SK-N-SH (cell line): ENCODE measurements at regions not wholly inside any gene's neighbourhood (a gene's known extent, or its start where the extent isn't known, plus 50 kb on each side); places are given as distances from the start of the nearest gene placed in this dataset.
"Not testable (repeated sequence)": the region's sequence is repeated elsewhere in the genome, so short reads cannot be mapped to it uniquely, and the experiment has no call there.

Experiments used
- CTCF ChIA-PET: fragments of 300-600, 350-600 bp; formaldehyde crosslinking; extraction: SDS; loops from one replicate; lab custom pipeline; 2021; lab: Yijun Ruan, JAX
- POLR2A ChIA-PET: fragments of 350-600 bp; sonication (Branson Sonifier 250); formaldehyde crosslinking; extraction: SDS; loops from one replicate; lab custom pipeline; 2020; ENCODE audit warnings: antibody characterized with exemption, inconsistent platforms; lab: Yijun Ruan, JAX
- DNase-seq: peaks from one replicate; pipeline ENCODE4 v3.0.0; 2012
- H2AFZ ChIP-seq: fragments of 200-600 bp; sonication (generic); 2 replicates; pipeline ENCODE4 v1.8.1; 2016; ENCODE audit warnings: antibody characterized with exemption, mild to moderate bottlenecking, low read depth
- H3F3A ChIP-seq: fragments of 200-600 bp; sonication (generic); replicated peaks from 2 replicates; pipeline ENCODE3; 2016; ENCODE audit warnings: antibody characterized with exemption, mild to moderate bottlenecking; ENCODE audit not compliant: insufficient read depth
- H3K27ac ChIP-seq, 2 experiments: fragments of 200-500 bp in 1 of 2; fragments of 200-600 bp in 1 of 2; sonication (Bioruptor generic) in 1 of 2; sonication (generic), shearing (Covaris generic) in 1 of 2; 2 replicates each; pipeline versions ENCODE4 v1.5.1 to v1.6.1; 2014 to 2016; ENCODE audit warnings: low read depth in 2 of 2, inconsistent platforms in 1 of 2, low read length in 1 of 2, mild to moderate bottlenecking in 1 of 2, mixed read lengths in 1 of 2
- H3K27me3 ChIP-seq: fragments of 200-600 bp; sonication (generic), shearing (Covaris generic); 2 replicates; pipeline ENCODE4 v1.6.1; 2016; ENCODE audit warnings: mixed run types; ENCODE audit not compliant: insufficient read depth
- H3K36me3 ChIP-seq, 2 experiments: fragments of 200-500 bp in 1 of 2; fragments of 200-600 bp in 1 of 2; sonication (Bioruptor generic) in 1 of 2; sonication (generic) in 1 of 2; replicated peaks in 1 of 2; 2 replicates each; pipeline versions ENCODE3 to v1.5.1; 2014 to 2016; ENCODE audit warnings: low read length in 1 of 2, mild to moderate bottlenecking in 1 of 2; ENCODE audit not compliant: insufficient read depth in 2 of 2, control insufficient read depth in 1 of 2
- H3K4me1 ChIP-seq, 2 experiments: fragments of 200-500 bp in 1 of 2; fragments of 200-600 bp in 1 of 2; sonication (Bioruptor generic) in 1 of 2; sonication (generic), shearing (Covaris generic) in 1 of 2; 2 replicates each; pipeline versions ENCODE4 v1.5.1 to v1.6.1; 2014 to 2016; ENCODE audit warnings: low read depth in 1 of 2, low read length in 1 of 2, mixed run types in 1 of 2; ENCODE audit not compliant: insufficient read depth in 2 of 2, control insufficient read depth in 1 of 2
- H3K4me2 ChIP-seq: fragments of 200-600 bp; sonication (generic), shearing (Covaris generic); 2 replicates; pipeline ENCODE4 v1.6.1; 2017; ENCODE audit warnings: mixed run types
- H3K4me3 ChIP-seq, 2 experiments: fragments of 200-500 bp in 1 of 2; fragments of 200-600 bp in 1 of 2; sonication (Bioruptor generic) in 1 of 2; sonication (generic), shearing (Covaris generic) in 1 of 2; 2 replicates each; pipeline versions ENCODE4 v1.5.1 to v1.8.1; 2014 to 2016; ENCODE audit warnings: low read depth in 2 of 2, inconsistent platforms in 1 of 2, low read length in 1 of 2, mild to moderate bottlenecking in 1 of 2, mixed read lengths in 1 of 2, moderate library complexity in 1 of 2
- H3K79me2 ChIP-seq: fragments of 200-600 bp; sonication (generic); 2 replicates; pipeline ENCODE4 v1.8.1; 2017; ENCODE audit warnings: mild to moderate bottlenecking; ENCODE audit not compliant: insufficient read depth
- H3K9ac ChIP-seq: fragments of 200-600 bp; sonication (generic); 2 replicates; pipeline ENCODE4 v1.6.1; 2017; ENCODE audit warnings: mixed run types
- H3K9me2 ChIP-seq: fragments of 200-600 bp; sonication (generic); 2 replicates; pipeline ENCODE4 v1.6.1; 2017; ENCODE audit warnings: mixed run types
- H3K9me3 ChIP-seq: fragments of 200-600 bp; sonication (generic); 2 replicates; pipeline ENCODE4 v1.6.1; 2017; ENCODE audit warnings: mixed run types, mild to moderate bottlenecking, moderate library complexity
- H4K20me1 ChIP-seq: fragments of 200-600 bp; sonication (generic); 2 replicates; pipeline ENCODE4 v1.6.1; 2017; ENCODE audit warnings: mild to moderate bottlenecking, mixed run types; ENCODE audit not compliant: insufficient read depth
- ELF1 ChIP-seq: IDR thresholded peaks from 2 replicates; pipeline ENCODE4 v1.4.0; 2012
- EZH2phosphoT487 ChIP-seq: fragments of 200-600 bp; sonication (generic); IDR thresholded peaks from 2 replicates; pipeline ENCODE4 v1.6.1; 2017; ENCODE audit warnings: low read depth, mixed run types, mild to moderate bottlenecking, antibody characterized with exemption, moderate library complexity, borderline replicate concordance
- FOSL2 ChIP-seq: IDR thresholded peaks from 2 replicates; pipeline ENCODE4 v1.4.0; 2012; ENCODE audit warnings: low read depth, mild to moderate bottlenecking, moderate library complexity, borderline replicate concordance
- FOXJ3 ChIP-seq: sonication (generic); formaldehyde crosslinking; IDR thresholded peaks from 2 replicates; pipeline ENCODE4 v1.5.1; 2020; ENCODE audit warnings: mild to moderate bottlenecking, missing genetic modification reagents
- GABPA ChIP-seq: IDR thresholded peaks from 2 replicates; pipeline ENCODE4 v1.4.0; 2012; ENCODE audit warnings: low read depth, mild to moderate bottlenecking
- NRF1 ChIP-seq: IDR thresholded peaks from 2 replicates; pipeline ENCODE4 v1.6.1; 2012; ENCODE audit warnings: low read depth, mild to moderate bottlenecking, low read length
- POLR2AphosphoS5 ChIP-seq: IDR thresholded peaks from 2 replicates; pipeline ENCODE4 v1.6.1; 2012; ENCODE audit warnings: low read depth, low read length
- RCOR1 ChIP-seq: fragments of 150-350 bp; IDR thresholded peaks from 2 replicates; pipeline ENCODE4 v1.6.1; 2017; ENCODE audit warnings: antibody characterized with exemption, low read length
- SIN3A ChIP-seq: IDR thresholded peaks from 2 replicates; pipeline ENCODE4 v1.6.1; 2012; ENCODE audit warnings: low read depth, mild to moderate bottlenecking, low read length, moderate library complexity, borderline replicate concordance
- SMC3 ChIP-seq: IDR thresholded peaks from 2 replicates; pipeline ENCODE4 v1.6.1; 2012; ENCODE audit warnings: low read depth, low read length, improper control_type of control experiment
- TAF1 ChIP-seq: IDR thresholded peaks from 2 replicates; pipeline ENCODE4 v1.6.1; 2012; ENCODE audit warnings: low read depth, mild to moderate bottlenecking, low read length, moderate library complexity, borderline replicate concordance
- TEAD4 ChIP-seq: IDR thresholded peaks from 2 replicates; pipeline ENCODE4 v1.4.0; 2012; ENCODE audit warnings: mild to moderate bottlenecking, borderline replicate concordance; ENCODE audit not compliant: insufficient read depth
- YY1 ChIP-seq: IDR thresholded peaks from 2 replicates; pipeline ENCODE4 v1.4.0; 2012; ENCODE audit warnings: low read depth, mild to moderate bottlenecking
- WGBS: methylation state at CpG from one replicate; pipeline ENCODE4 v1.1.6; 2017; ENCODE audit warnings: low lambda C conversion rate; 5-methylcytosine and 5-hydroxymethylcytosine counted together
- TF ChIP-seq, protein P1 (sequence below): IDR thresholded peaks from 2 replicates; pipeline ENCODE4; 2012
- TF ChIP-seq, protein P2 (sequence below): fragments of 150-350 bp; IDR thresholded peaks from 2 replicates; pipeline ENCODE4 v1.6.1; 2016; ENCODE audit warnings: mild to moderate bottlenecking, low read depth, low read length
- TF ChIP-seq, protein P3 (sequence below): fragments of 150-350 bp; IDR thresholded peaks from 2 replicates; pipeline ENCODE4 v1.6.1; 2017; ENCODE audit warnings: antibody characterized with exemption, low read length, low read depth, borderline replicate concordance
- TF ChIP-seq, protein P4 (sequence below): IDR thresholded peaks from 2 replicates; pipeline ENCODE4 v1.4.0; 2012; ENCODE audit warnings: low read depth, borderline replicate concordance
- TF ChIP-seq, protein P5 (sequence below): IDR thresholded peaks from 2 replicates; pipeline ENCODE4 v1.4.0; 2012; ENCODE audit warnings: low read depth
- TF ChIP-seq, protein P6 (sequence below): fragments of 200-600 bp; sonication (generic); IDR thresholded peaks from 2 replicates; pipeline ENCODE4 v1.6.1; 2017; ENCODE audit warnings: antibody characterized with exemption, mild to moderate bottlenecking, moderate library complexity

DNA sequence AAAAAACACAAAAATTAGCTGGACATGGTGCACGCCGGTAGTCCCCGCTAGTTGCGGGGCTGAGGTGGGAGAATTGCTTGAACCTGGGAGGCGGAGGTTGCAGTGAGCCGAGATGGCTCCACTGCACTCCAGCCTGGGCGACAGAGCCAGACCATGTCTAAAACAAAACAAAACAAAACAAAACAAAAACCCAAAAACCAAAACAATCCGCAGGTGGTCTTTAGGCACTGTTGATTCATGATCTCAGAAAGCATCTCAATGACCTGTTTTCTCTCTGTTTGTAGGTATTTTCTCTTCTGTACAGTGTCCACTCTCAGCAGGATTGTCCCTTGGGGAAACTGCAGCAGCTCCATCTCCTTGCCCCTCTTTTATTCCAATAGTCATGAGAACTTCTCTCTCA is 74.9 kb upstream of the ADGRL2 start:
- H3K27ac ChIP-seq, result no peak overlapping the region
- no peak overlapping the region for H3K4me3 ChIP-seq
- no peaks in the 10 kb centered on the region for H3K27me3 ChIP-seq
- 98% methylated on average over 8 of the region's 8 CpGs for WGBS
- POLR2A ChIA-PET, result no interaction called here
- TF ChIP-seq EZH2phosphoT487, result no peak
- TF ChIP-seq, protein P1, sequence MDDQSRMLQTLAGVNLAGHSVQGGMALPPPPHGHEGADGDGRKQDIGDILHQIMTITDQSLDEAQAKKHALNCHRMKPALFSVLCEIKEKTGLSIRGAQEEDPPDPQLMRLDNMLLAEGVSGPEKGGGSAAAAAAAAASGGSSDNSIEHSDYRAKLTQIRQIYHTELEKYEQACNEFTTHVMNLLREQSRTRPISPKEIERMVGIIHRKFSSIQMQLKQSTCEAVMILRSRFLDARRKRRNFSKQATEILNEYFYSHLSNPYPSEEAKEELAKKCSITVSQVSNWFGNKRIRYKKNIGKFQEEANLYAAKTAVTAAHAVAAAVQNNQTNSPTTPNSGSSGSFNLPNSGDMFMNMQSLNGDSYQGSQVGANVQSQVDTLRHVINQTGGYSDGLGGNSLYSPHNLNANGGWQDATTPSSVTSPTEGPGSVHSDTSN, result no peak
- TF ChIP-seq, protein P2, sequence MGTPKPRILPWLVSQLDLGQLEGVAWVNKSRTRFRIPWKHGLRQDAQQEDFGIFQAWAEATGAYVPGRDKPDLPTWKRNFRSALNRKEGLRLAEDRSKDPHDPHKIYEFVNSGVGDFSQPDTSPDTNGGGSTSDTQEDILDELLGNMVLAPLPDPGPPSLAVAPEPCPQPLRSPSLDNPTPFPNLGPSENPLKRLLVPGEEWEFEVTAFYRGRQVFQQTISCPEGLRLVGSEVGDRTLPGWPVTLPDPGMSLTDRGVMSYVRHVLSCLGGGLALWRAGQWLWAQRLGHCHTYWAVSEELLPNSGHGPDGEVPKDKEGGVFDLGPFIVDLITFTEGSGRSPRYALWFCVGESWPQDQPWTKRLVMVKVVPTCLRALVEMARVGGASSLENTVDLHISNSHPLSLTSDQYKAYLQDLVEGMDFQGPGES, result no peak
- TF ChIP-seq, protein P3, sequence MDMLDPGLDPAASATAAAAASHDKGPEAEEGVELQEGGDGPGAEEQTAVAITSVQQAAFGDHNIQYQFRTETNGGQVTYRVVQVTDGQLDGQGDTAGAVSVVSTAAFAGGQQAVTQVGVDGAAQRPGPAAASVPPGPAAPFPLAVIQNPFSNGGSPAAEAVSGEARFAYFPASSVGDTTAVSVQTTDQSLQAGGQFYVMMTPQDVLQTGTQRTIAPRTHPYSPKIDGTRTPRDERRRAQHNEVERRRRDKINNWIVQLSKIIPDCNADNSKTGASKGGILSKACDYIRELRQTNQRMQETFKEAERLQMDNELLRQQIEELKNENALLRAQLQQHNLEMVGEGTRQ, result no peak
- TF ChIP-seq, protein P4, sequence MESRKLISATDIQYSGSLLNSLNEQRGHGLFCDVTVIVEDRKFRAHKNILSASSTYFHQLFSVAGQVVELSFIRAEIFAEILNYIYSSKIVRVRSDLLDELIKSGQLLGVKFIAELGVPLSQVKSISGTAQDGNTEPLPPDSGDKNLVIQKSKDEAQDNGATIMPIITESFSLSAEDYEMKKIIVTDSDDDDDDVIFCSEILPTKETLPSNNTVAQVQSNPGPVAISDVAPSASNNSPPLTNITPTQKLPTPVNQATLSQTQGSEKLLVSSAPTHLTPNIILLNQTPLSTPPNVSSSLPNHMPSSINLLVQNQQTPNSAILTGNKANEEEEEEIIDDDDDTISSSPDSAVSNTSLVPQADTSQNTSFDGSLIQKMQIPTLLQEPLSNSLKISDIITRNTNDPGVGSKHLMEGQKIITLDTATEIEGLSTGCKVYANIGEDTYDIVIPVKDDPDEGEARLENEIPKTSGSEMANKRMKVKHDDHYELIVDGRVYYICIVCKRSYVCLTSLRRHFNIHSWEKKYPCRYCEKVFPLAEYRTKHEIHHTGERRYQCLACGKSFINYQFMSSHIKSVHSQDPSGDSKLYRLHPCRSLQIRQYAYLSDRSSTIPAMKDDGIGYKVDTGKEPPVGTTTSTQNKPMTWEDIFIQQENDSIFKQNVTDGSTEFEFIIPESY, result no peak
- no peak for TF ChIP-seq TAF1
- no peak for TF ChIP-seq GABPA
- no peak for TF ChIP-seq YY1
- TF ChIP-seq ELF1, result no peak
- TF ChIP-seq, protein P5, sequence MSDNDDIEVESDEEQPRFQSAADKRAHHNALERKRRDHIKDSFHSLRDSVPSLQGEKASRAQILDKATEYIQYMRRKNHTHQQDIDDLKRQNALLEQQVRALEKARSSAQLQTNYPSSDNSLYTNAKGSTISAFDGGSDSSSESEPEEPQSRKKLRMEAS, result no peak
- no peak for TF ChIP-seq NRF1
- TF ChIP-seq FOSL2, result no peak
- TF ChIP-seq TEAD4, result no peak
- TF ChIP-seq, protein P6, sequence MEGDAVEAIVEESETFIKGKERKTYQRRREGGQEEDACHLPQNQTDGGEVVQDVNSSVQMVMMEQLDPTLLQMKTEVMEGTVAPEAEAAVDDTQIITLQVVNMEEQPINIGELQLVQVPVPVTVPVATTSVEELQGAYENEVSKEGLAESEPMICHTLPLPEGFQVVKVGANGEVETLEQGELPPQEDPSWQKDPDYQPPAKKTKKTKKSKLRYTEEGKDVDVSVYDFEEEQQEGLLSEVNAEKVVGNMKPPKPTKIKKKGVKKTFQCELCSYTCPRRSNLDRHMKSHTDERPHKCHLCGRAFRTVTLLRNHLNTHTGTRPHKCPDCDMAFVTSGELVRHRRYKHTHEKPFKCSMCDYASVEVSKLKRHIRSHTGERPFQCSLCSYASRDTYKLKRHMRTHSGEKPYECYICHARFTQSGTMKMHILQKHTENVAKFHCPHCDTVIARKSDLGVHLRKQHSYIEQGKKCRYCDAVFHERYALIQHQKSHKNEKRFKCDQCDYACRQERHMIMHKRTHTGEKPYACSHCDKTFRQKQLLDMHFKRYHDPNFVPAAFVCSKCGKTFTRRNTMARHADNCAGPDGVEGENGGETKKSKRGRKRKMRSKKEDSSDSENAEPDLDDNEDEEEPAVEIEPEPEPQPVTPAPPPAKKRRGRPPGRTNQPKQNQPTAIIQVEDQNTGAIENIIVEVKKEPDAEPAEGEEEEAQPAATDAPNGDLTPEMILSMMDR, result no peak
- TF ChIP-seq SIN3A, result no peak
- TF ChIP-seq SMC3, result no peak
- no peak for TF ChIP-seq RCOR1
- TF ChIP-seq POLR2AphosphoS5, result no peak
- no peak for TF ChIP-seq FOXJ3 (CRISPR knock-in tag)
- TF ChIP-seq, all 33 proteins: peak for 0
- H3K4me1 ChIP-seq, result no peaks in the 10 kb centered on the region
- no peak overlapping the region for H3K4me2 ChIP-seq
- H3F3A ChIP-seq, result no peaks in the 10 kb centered on the region
- H4K20me1 ChIP-seq, result no peaks in the 10 kb centered on the region
- no peaks in the 10 kb centered on the region for H3K79me2 ChIP-seq
- CTCF ChIA-PET, result no interaction called here
- no peaks in the 10 kb centered on the region for H3K36me3 ChIP-seq
- DNase-seq, result no peak
- no peak overlapping the region for H3K9ac ChIP-seq
- no peak overlapping the region for H2AFZ ChIP-seq
- H3K9me2 ChIP-seq, result no peaks in the 10 kb centered on the region
- no peaks in the 10 kb centered on the region for H3K9me3 ChIP-seq

DNA sequence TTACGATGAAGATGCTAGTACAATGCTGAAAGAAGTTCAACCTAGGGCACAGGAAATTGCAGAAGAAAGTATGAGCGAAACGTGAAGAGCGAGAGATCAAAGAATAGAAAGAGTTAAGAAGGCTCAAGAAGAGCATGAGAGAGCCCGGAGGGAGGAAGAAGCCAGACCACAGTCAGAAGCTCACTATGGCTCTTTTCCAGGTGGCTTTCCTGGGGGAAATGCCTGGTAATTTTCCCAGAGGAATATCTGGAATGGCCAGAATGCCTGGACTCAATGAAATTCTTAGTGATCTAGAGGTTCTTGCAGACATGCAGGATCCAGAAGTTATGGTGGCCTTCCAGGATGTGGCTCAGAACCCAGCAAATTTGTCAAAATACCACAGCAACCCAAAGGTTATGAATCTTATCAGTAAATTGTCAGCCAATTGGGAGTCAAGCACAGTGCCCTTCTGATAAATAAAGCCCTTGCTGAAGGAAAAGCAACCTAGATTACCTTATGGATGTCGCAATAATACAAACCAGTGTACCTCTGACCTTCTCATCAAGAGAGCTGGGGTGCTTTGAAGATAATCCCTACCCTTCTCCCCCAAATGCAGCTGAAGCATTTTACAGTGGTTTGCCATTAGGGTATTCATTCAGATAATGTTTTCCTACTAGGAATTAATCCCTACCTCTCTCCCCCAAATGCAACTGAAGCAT is 78.0 kb upstream of the ADGRL2 start:
- H2AFZ ChIP-seq, H3K27ac ChIP-seq, DNase-seq, H3K4me3 ChIP-seq, H3K36me3 ChIP-seq, H3K4me2 ChIP-seq, H3K79me2 ChIP-seq, H3K27me3 ChIP-seq, H3K4me1 ChIP-seq, H3K9ac ChIP-seq, H4K20me1 ChIP-seq, CTCF ChIA-PET, H3K9me3 ChIP-seq, H3K9me2 ChIP-seq, H3F3A ChIP-seq: not testable (repeated sequence)
- WGBS, result 97% methylated on average over 6 of the region's 6 CpGs
- POLR2A ChIA-PET, result interaction anchor here (0.7 kb wide), 1 partner anchor 370 kb away, joined by 4 read pairs; no protein-coding TSS in a partner anchor
